Heart right ventricle (tissue), 16 donors: ENCODE measurements at regions not wholly inside any gene's neighbourhood (a gene's known extent, or its start where the extent isn't known, plus 50 kb on each side); places are given as distances from the start of the nearest gene placed in this dataset.

Source experiments
- ATAC-seq, 8 donors: fragments of 200-7000 bp; cut with Tn5 transposase; one replicate each; pipeline ENCODE4 v1.9.1; 2020; ENCODE audit warnings: mild to moderate bottlenecking in 8 of 8, moderate library complexity in 8 of 8, moderate number of reproducible peaks in 1 of 8
- DNase-seq, 2 donors: peaks; one replicate each; pipeline ENCODE4 v3.0.0-alpha.2; 2020
- H3K27ac ChIP-seq, 10 donors: fragments of 200-600 bp; sonication (generic) in 2 of 10; one replicate each; pipeline versions ENCODE4 v1.5.0 to v1.8.0; 2020 to 2022; ENCODE audit warnings: mild to moderate bottlenecking in 3 of 10
- H3K27me3 ChIP-seq, 7 donors: fragments of 200-600 bp; one replicate each; pipeline ENCODE4 v1.8.0; 2021 to 2022; ENCODE audit warnings: mild to moderate bottlenecking in 2 of 7
- H3K36me3 ChIP-seq, 9 donors: fragments of 200-600 bp; sonication (generic) in 1 of 9; one replicate each; pipeline versions ENCODE4 v1.5.0 to v1.8.0; 2020 to 2022; ENCODE audit warnings: mild to moderate bottlenecking in 2 of 9
- H3K4me1 ChIP-seq, 9 donors: fragments of 200-600 bp; sonication (generic) in 1 of 9; one replicate each; pipeline versions ENCODE4 v1.5.0 to v1.8.0; 2020 to 2022; ENCODE audit warnings: mild to moderate bottlenecking in 4 of 9
- H3K4me3 ChIP-seq, 10 donors: fragments of 200-600 bp; sonication (generic) in 2 of 10; one replicate each; pipeline versions ENCODE4 v1.5.0 to v1.8.0; 2020 to 2022; ENCODE audit warnings: mild to moderate bottlenecking in 7 of 10, moderate library complexity in 2 of 10
- H3K9me3 ChIP-seq, 11 donors: fragments of 200-600 bp in 10 of 11; sonication (generic) in 2 of 11; one replicate each; pipeline versions ENCODE4 v1.5.0 to v1.8.0; 2013 to 2022; ENCODE audit warnings: mild to moderate bottlenecking in 2 of 11, control low read depth in 1 of 11, moderate library complexity in 1 of 11
- WGBS, 2 donors: extraction: QIAGEN DNeasy Blood & Tissue Kit; methylation state at CpG; one replicate each; pipeline ENCODE4 v1.1.7; 2013; ENCODE audit warnings: inconsistent platforms in 1 of 2; 5-methylcytosine and 5-hydroxymethylcytosine counted together
- intact Hi-C, 10 donors: fragments of 100-400 bp; cut with DNase I; formaldehyde crosslinking; loops; one replicate each; pipeline versions ENCODE4 v1.11.1 to v1.14.2; 2022
- TF ChIP-seq, protein P1 (sequence below), 9 donors: fragments of 200-600 bp; sonication (generic) in 2 of 9; IDR thresholded peaks; one replicate each; pipeline versions ENCODE4 v1.5.0 to v1.8.0; 2021 to 2022; ENCODE audit warnings: antibody characterized with exemption in 9 of 9, mild to moderate bottlenecking in 5 of 9, moderate library complexity in 1 of 9
- donor health status: Arrhythmogenic right ventricular cardiomyopathy.
- donor health status: ischemic (EF 13 %, LVEDD 7.1; RV severe dilation, severe dysfunction).
- donor health status: healthy with polysubstance abuse.
- donor health status: DM: no; HTN: yes; CAD: no.
- donor health status: DM: no; HTN: no; CAD: no.
- donor health status: ischemic (EF 25% LVEDD 6.9; RV normal size, moderate dysfunction).
- donor health status: ischemic (EF 25% LVEDD 5.7; RV mildly dilated, moderate dysfunction).
- donor health status: healthy.
- donor health status: DM: yes; HTN: yes; CAD: no.
- donor health status: Ischemic cardiomyopathy.
- donor health status: ischemic (EF 35%, LVEDD 5.7; RV mildly dilated, moderate dysfunction).
- donor health status: nonischemic (EF 11% LVEDD 7.7; RV severe dilation, severe dysfunction).
- donor health status: DM: yes; HTN: yes; CAD: no.
- donor health status: PGD.
- donor health status: ischemic (EF 29% LVEDD 5.4; RV normal size, mild dysfunction).
- donor health status: nonischemic (EF 23%, LVEDD 6.1; RV moderate dilation, normal function).

DNA sequence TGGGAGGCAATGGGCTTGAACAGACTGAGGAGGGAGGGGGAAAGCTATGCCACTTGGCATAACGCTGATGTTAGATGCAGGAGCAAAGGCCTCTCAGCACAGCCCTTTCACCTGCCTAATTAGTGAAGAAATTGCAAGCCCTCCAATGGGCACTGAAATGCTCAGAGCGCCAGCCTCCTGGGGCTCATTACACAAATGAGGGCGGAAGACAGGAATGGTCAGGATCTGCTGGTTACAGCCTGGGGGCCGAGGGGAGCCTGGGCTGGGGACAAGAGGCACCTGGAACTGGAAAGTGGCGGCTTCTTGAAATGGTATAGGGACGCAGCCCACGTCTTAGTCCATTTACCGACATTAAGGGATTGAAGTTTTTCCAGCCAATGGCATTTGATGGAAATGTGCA lies 50.2 kb upstream of the PLET1 start:
- DNase-seq (no peak), ATAC-seq (no peak)
- Histone ChIP-seq H3K27ac (no peak overlapping the region), H3K4me1 (peaks cover 0 to 10% (median 0%) of the 10 kb centered on the region in 9 donors), H3K36me3 (peaks cover 0 to 5% (median 0%) of the 10 kb centered on the region in 9 donors), H3K27me3 (no peaks in the 10 kb centered on the region), H3K9me3 (peaks cover 0 to 10% (median 0%) of the 10 kb centered on the region in 11 donors), H3K4me3 (no peak overlapping the region)
- intact Hi-C loops = loop anchor here in 1 of 10 donors (10.0 kb wide), 1 partner anchor 144 kb away; no protein-coding TSS in a partner anchor
- TF ChIP-seq, protein P1, sequence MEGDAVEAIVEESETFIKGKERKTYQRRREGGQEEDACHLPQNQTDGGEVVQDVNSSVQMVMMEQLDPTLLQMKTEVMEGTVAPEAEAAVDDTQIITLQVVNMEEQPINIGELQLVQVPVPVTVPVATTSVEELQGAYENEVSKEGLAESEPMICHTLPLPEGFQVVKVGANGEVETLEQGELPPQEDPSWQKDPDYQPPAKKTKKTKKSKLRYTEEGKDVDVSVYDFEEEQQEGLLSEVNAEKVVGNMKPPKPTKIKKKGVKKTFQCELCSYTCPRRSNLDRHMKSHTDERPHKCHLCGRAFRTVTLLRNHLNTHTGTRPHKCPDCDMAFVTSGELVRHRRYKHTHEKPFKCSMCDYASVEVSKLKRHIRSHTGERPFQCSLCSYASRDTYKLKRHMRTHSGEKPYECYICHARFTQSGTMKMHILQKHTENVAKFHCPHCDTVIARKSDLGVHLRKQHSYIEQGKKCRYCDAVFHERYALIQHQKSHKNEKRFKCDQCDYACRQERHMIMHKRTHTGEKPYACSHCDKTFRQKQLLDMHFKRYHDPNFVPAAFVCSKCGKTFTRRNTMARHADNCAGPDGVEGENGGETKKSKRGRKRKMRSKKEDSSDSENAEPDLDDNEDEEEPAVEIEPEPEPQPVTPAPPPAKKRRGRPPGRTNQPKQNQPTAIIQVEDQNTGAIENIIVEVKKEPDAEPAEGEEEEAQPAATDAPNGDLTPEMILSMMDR (IDR thresholded peaks at IDR 0.05) = no peak
- WGBS, 2 donors = 87 to 88% methylated on average over 8 of the region's 8 CpGs

DNA sequence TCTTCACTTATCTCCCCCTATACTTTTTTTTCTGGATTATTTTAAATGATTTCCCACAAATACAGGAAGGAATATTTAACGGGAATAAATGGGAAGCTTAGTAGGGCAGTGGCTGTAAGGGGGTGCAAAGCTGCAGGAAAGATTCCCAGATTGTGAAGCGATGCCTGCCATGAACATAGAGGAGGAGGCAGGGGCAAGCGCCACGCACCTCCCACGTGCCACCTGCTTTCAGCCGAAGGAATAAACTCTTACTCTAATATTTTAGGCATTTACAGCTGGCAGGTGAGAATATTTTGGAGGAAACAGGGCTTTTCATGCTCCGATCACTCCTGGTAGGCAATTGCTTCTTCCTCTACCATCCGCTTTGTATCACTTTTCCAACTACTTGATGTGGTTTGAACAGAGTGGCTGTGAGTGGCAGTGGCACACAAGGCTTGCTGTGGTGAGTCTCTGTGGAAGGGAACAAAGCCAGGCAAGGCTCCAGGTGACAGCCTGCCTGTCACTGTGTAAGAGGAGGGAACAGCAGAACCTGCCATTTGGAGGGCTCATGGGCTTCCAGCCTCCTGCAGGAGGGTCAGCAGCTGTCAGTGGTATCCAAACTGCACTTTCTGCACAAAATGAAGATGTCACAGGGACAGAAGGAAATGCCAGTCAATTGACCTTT lies 54.5 kb upstream of the PLET1 start:
- Histone ChIP-seq H3K36me3 (no peaks in the 10 kb centered on the region), H3K27me3 (no peaks in the 10 kb centered on the region), H3K27ac (no peak overlapping the region), H3K4me1 (peaks cover 0 to 28% (median 13%) of the 10 kb centered on the region in 9 donors), H3K9me3 (no peaks in the 10 kb centered on the region), H3K4me3 (no peak overlapping the region)
- TF ChIP-seq, protein P1 (IDR thresholded peaks at IDR 0.05) = no peak
- intact Hi-C loops = loop anchor here in 1 of 10 donors (10.0 kb wide), 1 partner anchor 140 kb away; no protein-coding TSS in a partner anchor
- no peak for ATAC-seq
- DNase-seq = no peak
- WGBS, 2 donors = 88 to 96% methylated on average over 8 of the region's 8 CpGs

DNA sequence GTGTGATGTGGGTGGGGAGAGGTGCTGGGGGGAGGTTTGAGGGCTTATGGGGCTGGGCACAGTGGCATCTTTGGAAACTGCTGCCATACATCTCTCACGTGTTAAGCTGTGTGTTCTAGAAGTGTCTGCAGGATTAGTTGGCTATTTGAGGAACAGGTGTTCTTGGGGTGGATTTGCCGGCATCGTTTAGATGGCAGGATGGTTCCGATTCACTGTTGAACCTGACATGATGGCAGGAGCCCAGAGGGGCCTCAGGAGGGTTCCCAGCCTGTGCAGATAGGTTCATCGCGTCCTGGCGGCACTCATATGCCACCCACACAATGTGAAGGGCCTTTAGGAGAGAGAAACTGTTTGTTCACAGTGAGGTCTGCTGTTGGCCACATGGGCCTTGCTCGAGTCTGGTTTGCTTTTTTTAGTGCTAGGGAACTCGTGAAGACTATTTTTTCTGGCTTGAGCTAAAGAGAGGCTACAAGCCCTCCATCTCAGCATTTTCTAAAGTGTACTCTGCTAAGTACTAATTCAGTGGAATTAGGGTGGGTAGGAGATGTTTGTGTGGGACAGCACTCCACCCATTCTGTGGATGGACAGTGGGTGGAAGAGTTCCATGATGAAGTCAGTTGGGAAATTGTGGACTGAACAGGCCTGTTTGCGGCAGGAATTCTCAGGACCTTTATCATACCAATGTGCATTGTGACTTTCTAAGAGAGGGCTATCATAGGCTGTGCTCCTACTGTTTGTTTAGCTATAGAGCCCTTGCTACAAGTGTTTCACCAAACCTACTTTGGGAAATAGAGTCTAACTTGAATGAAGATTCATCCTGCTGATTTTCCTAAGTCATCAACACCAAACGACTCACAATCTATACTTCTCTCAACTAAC lies 55.4 kb upstream of the PLET1 start:
- intact Hi-C loops = loop anchor here in 1 of 10 donors (10.0 kb wide), 1 partner anchor 139 kb away; no protein-coding TSS in a partner anchor
- H3K9me3 ChIP-seq = no peaks in the 10 kb centered on the region
- peak overlapping the region in 2 of 10 donors; percentile 30 to 37 for H3K27ac ChIP-seq
- ATAC-seq (peak in 4 of 8 donors; percentile 22 to 57 (median 40)), DNase-seq (no peak)
- WGBS, 2 donors = 80% methylated on average over 11 of the region's 11 CpGs
- TF ChIP-seq, protein P1 (IDR thresholded peaks at IDR 0.05) = no peak
- H3K4me3 ChIP-seq = no peak overlapping the region
- H3K36me3 ChIP-seq = no peaks in the 10 kb centered on the region
- H3K27me3 ChIP-seq = no peaks in the 10 kb centered on the region
- H3K4me1 ChIP-seq = peaks cover 0 to 37% (median 22%) of the 10 kb centered on the region in 9 donors

- no peak overlapping the region for H3K4me3 ChIP-seq
- TF ChIP-seq, protein P1 (IDR thresholded peaks at IDR 0.05) = no peak
- H3K27ac ChIP-seq = peak overlapping the region in 1 of 10 donors; percentile 30
- WGBS, 2 donors = 82 to 84% methylated on average over 4 of the region's 4 CpGs
- no peak for DNase-seq
- H3K9me3 ChIP-seq = no peaks in the 10 kb centered on the region
- ATAC-seq = no peak
- H3K36me3 ChIP-seq = no peaks in the 10 kb centered on the region
- no peaks in the 10 kb centered on the region for H3K27me3 ChIP-seq
- peaks cover 0 to 46% (median 31%) of the 10 kb centered on the region in 9 donors for H3K4me1 ChIP-seq
- intact Hi-C loops = loop anchor here in 1 of 10 donors (10.0 kb wide), 1 partner anchor 138 kb away; no protein-coding TSS in a partner anchor
Measured at GRCh38 chr11:112316971-112317370, 56.3 kb upstream of the PLET1 start.
